Testis (tissue), 2 donors: ENCODE measurements at regions not wholly inside any gene's neighbourhood (a gene's known extent, or its start where the extent isn't known, plus 50 kb on each side); places are given as distances from the start of the nearest gene placed in this dataset.

Source experiments
- POLR2A ChIP-seq: fragments of 450-650 bp; IDR thresholded peaks from one replicate; pipeline ENCODE4 v1.6.1; 2017; ENCODE audit warnings: antibody characterized with exemption, mild to moderate bottlenecking, moderate library complexity
- TF ChIP-seq, protein P1 (sequence below), 3 experiments: fragments of 450-650 bp in 2 of 3; fragments of 200-600 bp in 1 of 3; sonication (generic) in 1 of 3; IDR thresholded peaks; one replicate each; pipeline ENCODE4 v1.5.1; 2016 to 2019; ENCODE audit warnings: antibody characterized with exemption in 3 of 3, mild to moderate bottlenecking in 2 of 3, moderate library complexity in 1 of 3

- TF ChIP-seq, protein P1, sequence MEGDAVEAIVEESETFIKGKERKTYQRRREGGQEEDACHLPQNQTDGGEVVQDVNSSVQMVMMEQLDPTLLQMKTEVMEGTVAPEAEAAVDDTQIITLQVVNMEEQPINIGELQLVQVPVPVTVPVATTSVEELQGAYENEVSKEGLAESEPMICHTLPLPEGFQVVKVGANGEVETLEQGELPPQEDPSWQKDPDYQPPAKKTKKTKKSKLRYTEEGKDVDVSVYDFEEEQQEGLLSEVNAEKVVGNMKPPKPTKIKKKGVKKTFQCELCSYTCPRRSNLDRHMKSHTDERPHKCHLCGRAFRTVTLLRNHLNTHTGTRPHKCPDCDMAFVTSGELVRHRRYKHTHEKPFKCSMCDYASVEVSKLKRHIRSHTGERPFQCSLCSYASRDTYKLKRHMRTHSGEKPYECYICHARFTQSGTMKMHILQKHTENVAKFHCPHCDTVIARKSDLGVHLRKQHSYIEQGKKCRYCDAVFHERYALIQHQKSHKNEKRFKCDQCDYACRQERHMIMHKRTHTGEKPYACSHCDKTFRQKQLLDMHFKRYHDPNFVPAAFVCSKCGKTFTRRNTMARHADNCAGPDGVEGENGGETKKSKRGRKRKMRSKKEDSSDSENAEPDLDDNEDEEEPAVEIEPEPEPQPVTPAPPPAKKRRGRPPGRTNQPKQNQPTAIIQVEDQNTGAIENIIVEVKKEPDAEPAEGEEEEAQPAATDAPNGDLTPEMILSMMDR (IDR thresholded peaks at IDR 0.05), result no peak
- no peak for TF ChIP-seq POLR2A
Observed at GRCh38 chr5:52452098-52452497, 335.6 kb upstream of the ITGA1 start.
